ENCODE measurements at regions not wholly inside any gene's neighbourhood (a gene's known extent, or its start where the extent isn't known, plus 50 kb on each side); places are given as distances from the start of the nearest gene placed in this dataset.
A peak's percentile ranks its signal among the peaks of the same experiment; 100 is the strongest.

DNA sequence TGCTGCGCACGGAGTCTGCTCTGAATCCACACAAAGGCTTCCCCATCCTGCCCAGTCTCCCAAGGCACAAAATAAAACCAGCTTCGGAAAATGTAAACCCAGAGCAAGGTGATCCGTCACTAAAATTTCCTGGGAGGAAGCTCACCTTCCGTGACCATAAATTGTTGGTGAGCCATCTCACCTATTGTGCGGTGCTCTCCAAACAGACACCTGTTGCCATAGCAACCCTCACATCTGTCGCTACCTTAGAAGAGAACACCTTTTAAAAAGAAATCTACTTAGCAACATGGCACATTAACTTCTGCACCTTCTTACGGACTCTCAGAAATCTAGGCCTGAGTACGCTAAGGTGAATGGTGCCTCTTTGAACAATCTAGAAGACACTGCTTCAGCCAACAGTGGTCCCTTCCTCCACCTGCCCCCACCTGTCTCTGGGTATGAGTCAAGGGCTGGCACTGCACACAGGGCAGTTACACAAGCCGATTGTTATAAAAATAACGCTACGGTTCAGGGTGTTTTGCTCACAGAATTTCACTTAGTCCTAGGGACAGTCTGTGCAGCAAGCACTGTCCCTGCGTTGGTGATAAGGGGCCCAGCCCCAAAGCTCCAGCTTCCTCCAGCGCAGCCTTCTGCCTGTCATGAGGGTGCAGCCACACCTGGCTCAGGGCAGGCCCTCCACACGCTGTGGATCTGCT, 114.9 kb upstream of the ID2 start:
- no peaks in the 10 kb centered on the region for H3K27me3 ChIP-seq (replicated peaks; ENCODE audit: insufficient read depth)
- TF ChIP-seq EZH2 (IDR thresholded peaks at IDR 0.05; ENCODE audit: insufficient read depth, poor library complexity, severe bottlenecking) (no peak), EZH2phosphoT487 (IDR thresholded peaks at IDR 0.05; ENCODE audit: insufficient read depth, low read depth) (no peak)
- no peak overlapping the region for H2AFZ ChIP-seq
- H3F3A ChIP-seq (ENCODE audit: insufficient read depth) = no peaks in the 10 kb centered on the region
- H3K9ac ChIP-seq = no peak overlapping the region
- H3K9me2 ChIP-seq (ENCODE audit: insufficient read depth) = no peaks in the 10 kb centered on the region
- DNase-seq = no peak
- no peaks in the 10 kb centered on the region for H3K4me1 ChIP-seq (ENCODE audit: insufficient read depth)
- H3K36me3 ChIP-seq (ENCODE audit: low read depth) = no peaks in the 10 kb centered on the region
- in situ Hi-C loops (cut with MboI) = no loop called here
- H4K20me1 ChIP-seq (ENCODE audit: insufficient read depth) = no peaks in the 10 kb centered on the region
- H3K4me2 ChIP-seq (ENCODE audit: unreplicated experiment) = no peak overlapping the region
- no peaks in the 10 kb centered on the region for H3K9me3 ChIP-seq (ENCODE audit: low read depth)
- H3K79me2 ChIP-seq (ENCODE audit: insufficient read depth) = no peaks in the 10 kb centered on the region
- no peak overlapping the region for H3K4me3 ChIP-seq
- no peak overlapping the region for H3K27ac ChIP-seq
- 91 to 92% methylated on average over 15 of the region's 15 CpGs for WGBS, 2 experiments (ENCODE audit: low coverage in 1 of 2, low lambda C conversion rate in 2 of 2, missing lambda C conversion rate in 2 of 2)

GRCh38 chr2:8567469-8568260, 114.2 kb upstream of the ID2 start:
- Histone ChIP-seq H3K4me2 (ENCODE audit: unreplicated experiment) (no peak overlapping the region), H4K20me1 (ENCODE audit: insufficient read depth) (no peaks in the 10 kb centered on the region), H3K36me3 (ENCODE audit: low read depth) (no peaks in the 10 kb centered on the region), H3F3A (ENCODE audit: insufficient read depth) (no peaks in the 10 kb centered on the region), H3K4me1 (ENCODE audit: insufficient read depth) (no peaks in the 10 kb centered on the region), H3K4me3 (no peak overlapping the region), H2AFZ (no peak overlapping the region), H3K27me3 (replicated peaks; ENCODE audit: insufficient read depth) (no peaks in the 10 kb centered on the region), H3K9me2 (ENCODE audit: insufficient read depth) (no peaks in the 10 kb centered on the region), H3K9ac (no peak overlapping the region), H3K27ac (no peak overlapping the region), H3K9me3 (ENCODE audit: low read depth) (no peaks in the 10 kb centered on the region), H3K79me2 (ENCODE audit: insufficient read depth) (no peaks in the 10 kb centered on the region)
- in situ Hi-C loops (cut with MboI) = no loop called here
- TF ChIP-seq EZH2phosphoT487 (IDR thresholded peaks at IDR 0.05; ENCODE audit: insufficient read depth, low read depth) = no peak
- no peak for TF ChIP-seq EZH2 (IDR thresholded peaks at IDR 0.05; ENCODE audit: insufficient read depth, poor library complexity, severe bottlenecking)
- 84 to 86% methylated on average over 15 of the region's 15 CpGs for WGBS, 2 experiments (ENCODE audit: low coverage in 1 of 2, low lambda C conversion rate in 2 of 2, missing lambda C conversion rate in 2 of 2)
- peak; percentile 10 for DNase-seq

- no peaks in the 10 kb centered on the region for H3K79me2 ChIP-seq (ENCODE audit: insufficient read depth)
- no peaks in the 10 kb centered on the region for H3K9me2 ChIP-seq (ENCODE audit: insufficient read depth)
- no peak overlapping the region for H3K4me2 ChIP-seq (ENCODE audit: unreplicated experiment)
- no peaks in the 10 kb centered on the region for H3K4me1 ChIP-seq (ENCODE audit: insufficient read depth)
- DNase-seq = no peak
- H3F3A ChIP-seq (ENCODE audit: insufficient read depth) = no peaks in the 10 kb centered on the region
- H4K20me1 ChIP-seq (ENCODE audit: insufficient read depth) = no peaks in the 10 kb centered on the region
- WGBS, 2 experiments (ENCODE audit: low coverage in 1 of 2, low lambda C conversion rate in 2 of 2, missing lambda C conversion rate in 2 of 2) = 76 to 81% methylated on average over 12 of the region's 12 CpGs
- H3K27me3 ChIP-seq (replicated peaks; ENCODE audit: insufficient read depth) = no peaks in the 10 kb centered on the region
- in situ Hi-C loops (cut with MboI) = no loop called here
- H3K36me3 ChIP-seq (ENCODE audit: low read depth) = no peaks in the 10 kb centered on the region
- H3K9ac ChIP-seq = no peak overlapping the region
- H3K9me3 ChIP-seq (ENCODE audit: low read depth) = no peaks in the 10 kb centered on the region
- H3K4me3 ChIP-seq = no peak overlapping the region
- no peak for TF ChIP-seq EZH2phosphoT487 (IDR thresholded peaks at IDR 0.05; ENCODE audit: insufficient read depth, low read depth)
- no peak for TF ChIP-seq EZH2 (IDR thresholded peaks at IDR 0.05; ENCODE audit: insufficient read depth, poor library complexity, severe bottlenecking)
- H2AFZ ChIP-seq = no peak overlapping the region
- H3K27ac ChIP-seq = no peak overlapping the region
Measured at GRCh38 chr2:8568543-8569302, 113.1 kb upstream of the ID2 start.

- H3K27me3 ChIP-seq (replicated peaks; ENCODE audit: insufficient read depth) = no peaks in the 10 kb centered on the region
- WGBS, 2 experiments (ENCODE audit: low coverage in 1 of 2, low lambda C conversion rate in 2 of 2, missing lambda C conversion rate in 2 of 2) = 71 to 73% methylated on average over 9 to 11 of the region's 11 CpGs
- H3K9ac ChIP-seq = no peak overlapping the region
- in situ Hi-C loops (cut with MboI) = no loop called here
- no peak for DNase-seq
- H3K9me3 ChIP-seq (ENCODE audit: low read depth) = no peaks in the 10 kb centered on the region
- no peaks in the 10 kb centered on the region for H3F3A ChIP-seq (ENCODE audit: insufficient read depth)
- H3K27ac ChIP-seq = no peak overlapping the region
- no peak overlapping the region for H3K4me2 ChIP-seq (ENCODE audit: unreplicated experiment)
- no peaks in the 10 kb centered on the region for H3K79me2 ChIP-seq (ENCODE audit: insufficient read depth)
- TF ChIP-seq EZH2phosphoT487 (IDR thresholded peaks at IDR 0.05; ENCODE audit: insufficient read depth, low read depth) = no peak
- no peak for TF ChIP-seq EZH2 (IDR thresholded peaks at IDR 0.05; ENCODE audit: insufficient read depth, poor library complexity, severe bottlenecking)
- no peak overlapping the region for H2AFZ ChIP-seq
- H3K36me3 ChIP-seq (ENCODE audit: low read depth) = no peaks in the 10 kb centered on the region
- no peaks in the 10 kb centered on the region for H3K4me1 ChIP-seq (ENCODE audit: insufficient read depth)
- no peak overlapping the region for H3K4me3 ChIP-seq
- no peaks in the 10 kb centered on the region for H4K20me1 ChIP-seq (ENCODE audit: insufficient read depth)
- no peaks in the 10 kb centered on the region for H3K9me2 ChIP-seq (ENCODE audit: insufficient read depth)
Measured at GRCh38 chr2:8569332-8569930, 112.4 kb upstream of the ID2 start.

Data from GM23248 (cell line).